GM12878 (cell line): ENCODE measurements at regions not wholly inside any gene's neighbourhood (a gene's known extent, or its start where the extent isn't known, plus 50 kb on each side); places are given as distances from the start of the nearest gene placed in this dataset.

ENCODE experiments used
- ATF7 ChIP-seq: fragments of 450-650 bp; IDR thresholded peaks from 2 replicates; pipeline ENCODE4 v1.6.1; 2016; ENCODE audit warnings: low read depth, mild to moderate bottlenecking
- BACH1 ChIP-seq: fragments of 450-650 bp; IDR thresholded peaks from 2 replicates; pipeline ENCODE4 v1.6.1; 2017; ENCODE audit warnings: mild to moderate bottlenecking, borderline replicate concordance
- BCLAF1 ChIP-seq: fragments of 450-650 bp; IDR thresholded peaks from 2 replicates; pipeline ENCODE4 v1.6.1; 2017; ENCODE audit warnings: antibody characterized with exemption, mild to moderate bottlenecking, moderate library complexity
- BRCA1 ChIP-seq: IDR thresholded peaks from 2 replicates; pipeline ENCODE4 v1.6.1; 2011; ENCODE audit warnings: low read depth, low read length, improper control_type of control experiment
- MTA2 ChIP-seq: fragments of 450-650 bp; IDR thresholded peaks from 2 replicates; pipeline ENCODE4 v1.6.1; 2016; ENCODE audit warnings: low read depth, mild to moderate bottlenecking, moderate library complexity
- MYB ChIP-seq: fragments of 150-350 bp; IDR thresholded peaks from 2 replicates; pipeline ENCODE4 v1.6.1; 2014; ENCODE audit warnings: mild to moderate bottlenecking, low read depth, low read length, borderline replicate concordance
- NRF1 ChIP-seq: conservative IDR thresholded peaks from 2 replicates; pipeline ENCODE4 v1.6.1; 2011; ENCODE audit warnings: mild to moderate bottlenecking, low read depth, low read length, improper control_type of control experiment
- PAX5 ChIP-seq: IDR thresholded peaks from 2 replicates; pipeline ENCODE4 v1.6.1; 2011; ENCODE audit warnings: low read depth, low read length, borderline replicate concordance
- PKNOX1 ChIP-seq: fragments of 450-650 bp; IDR thresholded peaks from 2 replicates; pipeline ENCODE4 v1.6.1; 2016; ENCODE audit warnings: mild to moderate bottlenecking
- RBBP5 ChIP-seq: fragments of 200-600 bp; sonication (generic); conservative IDR thresholded peaks from 2 replicates; pipeline ENCODE4 v1.6.1; 2016
- SIX5 ChIP-seq: IDR thresholded peaks from 2 replicates; pipeline ENCODE4 v1.6.1; 2011; ENCODE audit warnings: mild to moderate bottlenecking, low read depth, low read length, moderate library complexity; ENCODE audit not compliant: severe bottlenecking
- STAT1 ChIP-seq: fragments of 450-650 bp; conservative IDR thresholded peaks from 2 replicates; pipeline ENCODE4 v1.6.1; 2014; ENCODE audit warnings: antibody characterized with exemption, mild to moderate bottlenecking
- TCF3 ChIP-seq: IDR thresholded peaks from 2 replicates; pipeline ENCODE4 v1.6.1; 2012; ENCODE audit warnings: low read depth, mild to moderate bottlenecking, low read length, borderline replicate concordance; ENCODE audit not compliant: insufficient read depth
- ZBED1 ChIP-seq: IDR thresholded peaks from 2 replicates; pipeline ENCODE4 v1.6.1; 2016; ENCODE audit warnings: borderline replicate concordance
- ZNF384 ChIP-seq: IDR thresholded peaks from 2 replicates; pipeline ENCODE4 v1.6.1; 2012; ENCODE audit warnings: low read depth, mild to moderate bottlenecking, low read length, improper control_type of control experiment, borderline replicate concordance
- TF ChIP-seq, protein P1 (sequence below): fragments of 450-650 bp; IDR thresholded peaks from 2 replicates; pipeline ENCODE4 v1.6.1; 2017; ENCODE audit warnings: borderline replicate concordance
- TF ChIP-seq, protein P2 (sequence below): IDR thresholded peaks from 2 replicates; pipeline ENCODE4 v1.6.1; 2012; ENCODE audit warnings: improper control_type of control experiment, low read depth, low read length; ENCODE audit not compliant: insufficient replicate concordance

DNA sequence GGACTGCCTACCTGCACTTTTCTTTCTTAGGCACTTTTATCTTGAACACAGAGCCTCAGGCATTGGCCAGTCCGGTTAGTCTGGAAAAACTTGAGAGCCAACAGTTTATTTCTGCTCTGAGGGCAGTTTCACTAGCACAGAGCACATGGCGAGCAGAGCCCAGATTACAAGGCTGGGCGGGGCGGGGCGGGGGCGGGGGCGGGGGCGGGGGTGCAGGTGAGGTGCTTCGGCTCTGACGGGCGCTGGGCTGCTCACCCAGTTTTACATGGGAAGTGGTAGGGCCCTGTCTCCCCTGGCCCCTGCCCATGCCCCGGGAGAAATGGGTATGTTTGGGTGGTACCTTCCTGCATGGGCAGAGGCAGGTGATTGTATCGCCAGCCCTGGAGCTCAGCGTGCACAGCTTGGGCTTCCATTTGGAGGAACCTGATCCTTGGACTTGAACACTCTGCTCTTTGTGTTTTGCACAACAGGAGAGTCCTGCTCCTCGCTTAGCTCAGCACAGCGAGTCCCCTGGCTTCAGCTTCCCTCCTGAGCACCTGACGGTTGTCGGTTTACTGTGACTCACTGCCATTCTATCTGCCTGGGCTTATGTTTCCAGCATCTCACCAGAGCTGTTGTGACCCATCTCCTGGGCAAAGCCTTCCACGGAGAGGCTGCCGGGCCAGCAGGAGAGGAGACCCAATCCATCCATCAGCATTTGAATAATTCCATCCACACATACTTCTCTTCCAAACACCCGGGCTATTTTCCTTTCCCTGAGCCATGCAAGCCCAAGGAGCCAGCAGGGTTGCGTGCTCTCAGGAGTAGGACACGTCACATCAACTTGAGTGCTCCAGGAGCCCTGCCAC is 108.5 kb downstream of the ARF6 start (continued):
- TF ChIP-seq ZBED1 (no peak; the same call in 1 of the 2 replicates), ATF7 (peak; percentile 86; the same call in 1 of the 2 replicates), ZNF384 (no peak), STAT1 (no peak), MYB (no peak), NRF1 (no peak), PAX5 (peak; percentile 83), SIX5 (no peak), PKNOX1 (peak; percentile 61; the same call in 1 of the 2 replicates), TCF3 (0 out of 2 replicates have a peak, but pooled peaks have one; percentile 38), RBBP5 (no peak), MTA2 (no peak), BCLAF1 (no peak; the same call in 1 of the 2 replicates), BACH1 (peak; percentile 53; the same call in 1 of the 2 replicates), BRCA1 (no peak)
- TF ChIP-seq, protein P1, sequence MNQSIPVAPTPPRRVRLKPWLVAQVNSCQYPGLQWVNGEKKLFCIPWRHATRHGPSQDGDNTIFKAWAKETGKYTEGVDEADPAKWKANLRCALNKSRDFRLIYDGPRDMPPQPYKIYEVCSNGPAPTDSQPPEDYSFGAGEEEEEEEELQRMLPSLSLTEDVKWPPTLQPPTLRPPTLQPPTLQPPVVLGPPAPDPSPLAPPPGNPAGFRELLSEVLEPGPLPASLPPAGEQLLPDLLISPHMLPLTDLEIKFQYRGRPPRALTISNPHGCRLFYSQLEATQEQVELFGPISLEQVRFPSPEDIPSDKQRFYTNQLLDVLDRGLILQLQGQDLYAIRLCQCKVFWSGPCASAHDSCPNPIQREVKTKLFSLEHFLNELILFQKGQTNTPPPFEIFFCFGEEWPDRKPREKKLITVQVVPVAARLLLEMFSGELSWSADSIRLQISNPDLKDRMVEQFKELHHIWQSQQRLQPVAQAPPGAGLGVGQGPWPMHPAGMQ: no peak
- TF ChIP-seq, protein P2, sequence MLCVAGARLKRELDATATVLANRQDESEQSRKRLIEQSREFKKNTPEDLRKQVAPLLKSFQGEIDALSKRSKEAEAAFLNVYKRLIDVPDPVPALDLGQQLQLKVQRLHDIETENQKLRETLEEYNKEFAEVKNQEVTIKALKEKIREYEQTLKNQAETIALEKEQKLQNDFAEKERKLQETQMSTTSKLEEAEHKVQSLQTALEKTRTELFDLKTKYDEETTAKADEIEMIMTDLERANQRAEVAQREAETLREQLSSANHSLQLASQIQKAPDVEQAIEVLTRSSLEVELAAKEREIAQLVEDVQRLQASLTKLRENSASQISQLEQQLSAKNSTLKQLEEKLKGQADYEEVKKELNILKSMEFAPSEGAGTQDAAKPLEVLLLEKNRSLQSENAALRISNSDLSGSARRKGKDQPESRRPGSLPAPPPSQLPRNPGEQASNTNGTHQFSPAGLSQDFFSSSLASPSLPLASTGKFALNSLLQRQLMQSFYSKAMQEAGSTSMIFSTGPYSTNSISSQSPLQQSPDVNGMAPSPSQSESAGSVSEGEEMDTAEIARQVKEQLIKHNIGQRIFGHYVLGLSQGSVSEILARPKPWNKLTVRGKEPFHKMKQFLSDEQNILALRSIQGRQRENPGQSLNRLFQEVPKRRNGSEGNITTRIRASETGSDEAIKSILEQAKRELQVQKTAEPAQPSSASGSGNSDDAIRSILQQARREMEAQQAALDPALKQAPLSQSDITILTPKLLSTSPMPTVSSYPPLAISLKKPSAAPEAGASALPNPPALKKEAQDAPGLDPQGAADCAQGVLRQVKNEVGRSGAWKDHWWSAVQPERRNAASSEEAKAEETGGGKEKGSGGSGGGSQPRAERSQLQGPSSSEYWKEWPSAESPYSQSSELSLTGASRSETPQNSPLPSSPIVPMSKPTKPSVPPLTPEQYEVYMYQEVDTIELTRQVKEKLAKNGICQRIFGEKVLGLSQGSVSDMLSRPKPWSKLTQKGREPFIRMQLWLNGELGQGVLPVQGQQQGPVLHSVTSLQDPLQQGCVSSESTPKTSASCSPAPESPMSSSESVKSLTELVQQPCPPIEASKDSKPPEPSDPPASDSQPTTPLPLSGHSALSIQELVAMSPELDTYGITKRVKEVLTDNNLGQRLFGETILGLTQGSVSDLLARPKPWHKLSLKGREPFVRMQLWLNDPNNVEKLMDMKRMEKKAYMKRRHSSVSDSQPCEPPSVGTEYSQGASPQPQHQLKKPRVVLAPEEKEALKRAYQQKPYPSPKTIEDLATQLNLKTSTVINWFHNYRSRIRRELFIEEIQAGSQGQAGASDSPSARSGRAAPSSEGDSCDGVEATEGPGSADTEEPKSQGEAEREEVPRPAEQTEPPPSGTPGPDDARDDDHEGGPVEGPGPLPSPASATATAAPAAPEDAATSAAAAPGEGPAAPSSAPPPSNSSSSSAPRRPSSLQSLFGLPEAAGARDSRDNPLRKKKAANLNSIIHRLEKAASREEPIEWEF: peak; percentile 32
